Upper lobe of right lung (tissue), 1 donor: ENCODE measurements at regions not wholly inside any gene's neighbourhood (a gene's known extent, or its start where the extent isn't known, plus 50 kb on each side); places are given as distances from the start of the nearest gene placed in this dataset.
A peak's percentile ranks its signal among the peaks of the same experiment; 100 is the strongest.
"Not testable (repeated sequence)": the region's sequence is repeated elsewhere in the genome, so short reads cannot be mapped to it uniquely, and the experiment has no call there.

Source experiments
- ATAC-seq: fragments of 200-7000 bp; cut with Tn5 transposase; one replicate; pipeline ENCODE4 v1.9.1; 2020; ENCODE audit warnings: mild to moderate bottlenecking, moderate library complexity
- DNase-seq: peaks from one replicate; pipeline ENCODE4 v3.0.0-alpha.2; 2020
- H3K27ac ChIP-seq: fragments of 200-600 bp; one replicate; pipeline ENCODE4 v1.8.0; 2022
- H3K27me3 ChIP-seq: fragments of 200-600 bp; one replicate; pipeline ENCODE4 v1.8.0; 2022; ENCODE audit warnings: mild to moderate bottlenecking
- H3K36me3 ChIP-seq: fragments of 200-600 bp; one replicate; pipeline ENCODE4 v1.8.0; 2022
- H3K4me1 ChIP-seq: fragments of 200-600 bp; one replicate; pipeline ENCODE4 v1.8.0; 2022
- H3K4me3 ChIP-seq: fragments of 200-600 bp; one replicate; pipeline ENCODE4 v1.8.0; 2022; ENCODE audit warnings: mild to moderate bottlenecking
- H3K9me3 ChIP-seq: fragments of 200-600 bp; one replicate; pipeline ENCODE4 v1.8.0; 2022
- CTCF ChIP-seq: fragments of 200-600 bp; IDR thresholded peaks from one replicate; pipeline ENCODE4 v1.8.0; 2022; ENCODE audit warnings: antibody characterized with exemption
- intact Hi-C: fragments of 100-400 bp; cut with DNase I; formaldehyde crosslinking; loops from one replicate; pipeline ENCODE4 v1.11.0; 2022
- donor health status: DM: no; HTN: yes; CAD: no; lungs with severe emphysema.

DNA sequence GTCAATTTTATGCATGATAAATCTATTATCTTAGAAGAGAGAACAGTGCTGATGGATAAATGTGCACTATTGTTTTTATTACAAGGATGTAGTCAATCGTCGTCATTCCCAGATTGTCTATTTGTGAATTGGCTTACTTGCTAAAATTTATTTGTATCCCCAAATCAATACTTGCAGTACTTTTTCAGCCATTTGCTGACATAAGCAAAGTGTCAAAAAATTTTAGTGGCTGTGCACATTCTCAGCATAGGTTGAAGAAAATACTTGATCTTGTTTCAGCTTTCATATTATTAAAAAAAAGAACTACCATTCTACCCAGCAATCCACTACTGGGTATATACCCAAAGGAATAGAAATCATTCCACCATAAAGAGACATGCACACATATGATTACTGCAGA, 477.9 kb upstream of the CA10 start:
- H3K4me3 ChIP-seq = no peak overlapping the region
- no peaks in the 10 kb centered on the region for H3K27me3 ChIP-seq
- no peaks in the 10 kb centered on the region for H3K4me1 ChIP-seq
- H3K36me3 ChIP-seq = no peaks in the 10 kb centered on the region
- TF ChIP-seq CTCF = no peak
- intact Hi-C loops = no loop called here
- DNase-seq = no peak
- no peak for ATAC-seq
- H3K27ac ChIP-seq = no peak overlapping the region
- no peaks in the 10 kb centered on the region for H3K9me3 ChIP-seq

- DNase-seq = no peak
- Histone ChIP-seq H3K4me3 (no peak overlapping the region), H3K9me3 (no peaks in the 10 kb centered on the region), H3K4me1 (no peaks in the 10 kb centered on the region), H3K36me3 (no peaks in the 10 kb centered on the region), H3K27me3 (no peaks in the 10 kb centered on the region), H3K27ac (no peak overlapping the region)
- TF ChIP-seq CTCF = no peak
- ATAC-seq = no peak
- intact Hi-C loops = no loop called here
Measured at GRCh38 chr17:52606590-52606989, 448.1 kb upstream of the CA10 start.

GRCh38 chr17:52606098-52606497, 447.6 kb upstream of the CA10 start:
- Histone ChIP-seq H3K36me3 (no peaks in the 10 kb centered on the region), H3K27me3 (no peaks in the 10 kb centered on the region), H3K9me3 (no peaks in the 10 kb centered on the region), H3K4me1 (no peaks in the 10 kb centered on the region), H3K27ac (no peak overlapping the region), H3K4me3 (no peak overlapping the region)
- DNase-seq (no peak), ATAC-seq (no peak)
- TF ChIP-seq CTCF = no peak
- intact Hi-C loops = no loop called here

GRCh38 chr17:52604105-52604504, 445.6 kb upstream of the CA10 start:
- no peaks in the 10 kb centered on the region for H3K27me3 ChIP-seq
- no peak for ATAC-seq
- no peak overlapping the region for H3K27ac ChIP-seq
- no peak overlapping the region for H3K4me3 ChIP-seq
- DNase-seq = no peak
- intact Hi-C loops = no loop called here
- no peak for TF ChIP-seq CTCF
- no peaks in the 10 kb centered on the region for H3K9me3 ChIP-seq
- no peaks in the 10 kb centered on the region for H3K36me3 ChIP-seq
- no peaks in the 10 kb centered on the region for H3K4me1 ChIP-seq

- H3K36me3 ChIP-seq, H3K27ac ChIP-seq, H3K4me1 ChIP-seq, ATAC-seq, DNase-seq, H3K9me3 ChIP-seq, H3K27me3 ChIP-seq, intact Hi-C loops, H3K4me3 ChIP-seq: not testable (repeated sequence)
- TF ChIP-seq CTCF = peak; percentile 11
Measured at GRCh38 chr17:52597452-52598215, 439.1 kb upstream of the CA10 start.

DNA sequence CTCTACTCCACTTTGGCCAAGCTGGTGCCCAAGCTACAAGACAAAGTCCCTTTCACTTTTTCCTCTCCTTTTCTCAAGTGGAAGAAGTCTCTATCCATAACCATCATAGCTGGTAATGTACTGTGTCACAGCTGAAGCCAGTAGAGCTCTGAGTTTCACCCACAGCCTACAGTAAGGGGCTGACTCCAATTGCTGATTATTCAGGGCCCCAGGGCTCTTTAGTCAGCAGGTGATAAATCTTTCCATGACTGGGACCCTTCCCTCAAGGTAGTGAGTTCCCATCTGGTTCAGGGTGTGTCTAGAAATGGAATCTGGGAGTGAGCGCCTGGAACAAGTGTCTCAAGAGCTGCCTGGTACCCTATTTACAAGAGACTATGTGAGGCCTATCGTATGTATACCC, 436.0 kb upstream of the CA10 start:
- ATAC-seq = no peak
- no peak for TF ChIP-seq CTCF
- no peaks in the 10 kb centered on the region for H3K36me3 ChIP-seq
- no peaks in the 10 kb centered on the region for H3K4me1 ChIP-seq
- intact Hi-C loops = no loop called here
- H3K9me3 ChIP-seq = no peaks in the 10 kb centered on the region
- no peak for DNase-seq
- H3K4me3 ChIP-seq = no peak overlapping the region
- no peak overlapping the region for H3K27ac ChIP-seq
- no peaks in the 10 kb centered on the region for H3K27me3 ChIP-seq
